HL-60 (cell line): ENCODE measurements at regions not wholly inside any gene's neighbourhood (a gene's known extent, or its start where the extent isn't known, plus 50 kb on each side); places are given as distances from the start of the nearest gene placed in this dataset.

Source experiments
- DNase-seq, 2 experiments: peaks; one replicate each; pipeline ENCODE4 v3.0.0-alpha.2; 2010 to 2020; ENCODE audit warnings: low read depth in 1 of 2, low spot score in 1 of 2
- H3K27ac ChIP-seq: fragments of 250-450 bp; sonication (Bioruptor Pico); replicated peaks from 2 replicates; pipeline ENCODE4 v1.5.1; 2020; ENCODE audit warnings: mild to moderate bottlenecking, moderate library complexity
- H3K27me3 ChIP-seq: fragments of 250-450 bp; sonication (Bioruptor Pico); 2 replicates; pipeline ENCODE4 v1.5.1; 2021; ENCODE audit warnings: mild to moderate bottlenecking, moderate library complexity; ENCODE audit not compliant: insufficient read depth, poor library complexity, severe bottlenecking
- H3K4me3 ChIP-seq: replicated peaks from 2 replicates; pipeline ENCODE4 v1.5.1; 2011; ENCODE audit warnings: mild to moderate bottlenecking, control low read depth, low read length; ENCODE audit not compliant: insufficient read depth
- GABPA ChIP-seq: IDR thresholded peaks from 2 replicates; pipeline ENCODE4 v1.6.1; 2012; ENCODE audit warnings: low read depth
- POLR2AphosphoS5 ChIP-seq: IDR thresholded peaks from 2 replicates; pipeline ENCODE4 v1.6.1; 2012; ENCODE audit warnings: low read depth
- REST ChIP-seq: IDR thresholded peaks from 2 replicates; pipeline ENCODE4 v1.6.1; 2012; ENCODE audit warnings: low read depth; ENCODE audit not compliant: insufficient replicate concordance
- SPI1 ChIP-seq: IDR thresholded peaks from 2 replicates; pipeline ENCODE4 v1.6.1; 2012; ENCODE audit warnings: low read depth, mild to moderate bottlenecking, borderline replicate concordance
- TF ChIP-seq, protein P1 (sequence below): IDR thresholded peaks from one replicate; pipeline ENCODE4 v1.5.1; 2011; ENCODE audit warnings: low read length, control low read depth, inconsistent platforms; ENCODE audit not compliant: insufficient read depth

- no peak for TF ChIP-seq POLR2AphosphoS5
- no peak for TF ChIP-seq REST
- no peak for TF ChIP-seq SPI1
- TF ChIP-seq, protein P1, sequence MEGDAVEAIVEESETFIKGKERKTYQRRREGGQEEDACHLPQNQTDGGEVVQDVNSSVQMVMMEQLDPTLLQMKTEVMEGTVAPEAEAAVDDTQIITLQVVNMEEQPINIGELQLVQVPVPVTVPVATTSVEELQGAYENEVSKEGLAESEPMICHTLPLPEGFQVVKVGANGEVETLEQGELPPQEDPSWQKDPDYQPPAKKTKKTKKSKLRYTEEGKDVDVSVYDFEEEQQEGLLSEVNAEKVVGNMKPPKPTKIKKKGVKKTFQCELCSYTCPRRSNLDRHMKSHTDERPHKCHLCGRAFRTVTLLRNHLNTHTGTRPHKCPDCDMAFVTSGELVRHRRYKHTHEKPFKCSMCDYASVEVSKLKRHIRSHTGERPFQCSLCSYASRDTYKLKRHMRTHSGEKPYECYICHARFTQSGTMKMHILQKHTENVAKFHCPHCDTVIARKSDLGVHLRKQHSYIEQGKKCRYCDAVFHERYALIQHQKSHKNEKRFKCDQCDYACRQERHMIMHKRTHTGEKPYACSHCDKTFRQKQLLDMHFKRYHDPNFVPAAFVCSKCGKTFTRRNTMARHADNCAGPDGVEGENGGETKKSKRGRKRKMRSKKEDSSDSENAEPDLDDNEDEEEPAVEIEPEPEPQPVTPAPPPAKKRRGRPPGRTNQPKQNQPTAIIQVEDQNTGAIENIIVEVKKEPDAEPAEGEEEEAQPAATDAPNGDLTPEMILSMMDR: no peak
- no peak for TF ChIP-seq GABPA
- no peak overlapping the region for H3K27ac ChIP-seq
- no peaks in the 10 kb centered on the region for H3K27me3 ChIP-seq
- DNase-seq: no peak
- no peak overlapping the region for H3K4me3 ChIP-seq
Measured at GRCh38 chr20:24721891-24722568, 227.0 kb upstream of the CST7 start.

GRCh38 chr20:24722586-24722985 lies 226.5 kb upstream of the CST7 start:
- Histone ChIP-seq H3K4me3 (no peak overlapping the region), H3K27ac (no peak overlapping the region), H3K27me3 (no peaks in the 10 kb centered on the region)
- TF ChIP-seq SPI1 (no peak), POLR2AphosphoS5 (no peak), REST (no peak), GABPA (no peak)
- TF ChIP-seq, protein P1: no peak
- DNase-seq: no peak

- TF ChIP-seq REST: no peak
- TF ChIP-seq, protein P1: no peak
- TF ChIP-seq POLR2AphosphoS5: no peak
- TF ChIP-seq GABPA: no peak
- no peak for TF ChIP-seq SPI1
- no peak for DNase-seq
- no peak overlapping the region for H3K27ac ChIP-seq
- H3K4me3 ChIP-seq: no peak overlapping the region
- no peaks in the 10 kb centered on the region for H3K27me3 ChIP-seq
Measured at GRCh38 chr20:24723186-24723585, 225.9 kb upstream of the CST7 start.
